ENCODE measurements at regions not wholly inside any gene's neighbourhood (a gene's known extent, or its start where the extent isn't known, plus 50 kb on each side); places are given as distances from the start of the nearest gene placed in this dataset.

DNA sequence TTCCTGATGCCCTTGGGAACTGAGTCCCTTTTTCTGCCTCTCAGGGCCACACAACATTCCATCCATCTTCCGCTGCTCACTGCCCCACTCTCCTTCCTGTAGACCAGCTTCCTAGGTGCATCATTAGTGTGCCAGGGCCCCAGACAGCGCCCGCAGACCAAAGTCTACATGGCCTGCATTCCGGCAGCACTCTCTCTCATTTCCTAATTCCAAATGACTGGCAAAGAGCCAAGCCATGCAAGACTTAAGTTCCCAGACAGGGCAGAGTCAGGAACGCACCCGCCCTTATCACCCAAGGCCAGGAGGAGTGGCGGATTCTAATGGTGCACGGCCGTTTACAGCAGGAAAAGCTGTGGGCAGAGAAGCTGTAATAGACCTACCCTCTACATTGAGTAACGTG lies 159.8 kb upstream of the ARID1B start:
- TF ChIP-seq POLR2A (IDR thresholded peaks at IDR 0.05): no peak
- TF ChIP-seq, protein P1, sequence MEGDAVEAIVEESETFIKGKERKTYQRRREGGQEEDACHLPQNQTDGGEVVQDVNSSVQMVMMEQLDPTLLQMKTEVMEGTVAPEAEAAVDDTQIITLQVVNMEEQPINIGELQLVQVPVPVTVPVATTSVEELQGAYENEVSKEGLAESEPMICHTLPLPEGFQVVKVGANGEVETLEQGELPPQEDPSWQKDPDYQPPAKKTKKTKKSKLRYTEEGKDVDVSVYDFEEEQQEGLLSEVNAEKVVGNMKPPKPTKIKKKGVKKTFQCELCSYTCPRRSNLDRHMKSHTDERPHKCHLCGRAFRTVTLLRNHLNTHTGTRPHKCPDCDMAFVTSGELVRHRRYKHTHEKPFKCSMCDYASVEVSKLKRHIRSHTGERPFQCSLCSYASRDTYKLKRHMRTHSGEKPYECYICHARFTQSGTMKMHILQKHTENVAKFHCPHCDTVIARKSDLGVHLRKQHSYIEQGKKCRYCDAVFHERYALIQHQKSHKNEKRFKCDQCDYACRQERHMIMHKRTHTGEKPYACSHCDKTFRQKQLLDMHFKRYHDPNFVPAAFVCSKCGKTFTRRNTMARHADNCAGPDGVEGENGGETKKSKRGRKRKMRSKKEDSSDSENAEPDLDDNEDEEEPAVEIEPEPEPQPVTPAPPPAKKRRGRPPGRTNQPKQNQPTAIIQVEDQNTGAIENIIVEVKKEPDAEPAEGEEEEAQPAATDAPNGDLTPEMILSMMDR (IDR thresholded peaks at IDR 0.05): no peak

Data from body of pancreas (tissue), 4 donors.